Osteoblast (primary cell): ENCODE measurements at regions not wholly inside any gene's neighbourhood (a gene's known extent, or its start where the extent isn't known, plus 50 kb on each side); places are given as distances from the start of the nearest gene placed in this dataset.

Experiments
- DNase-seq: peaks from one replicate; pipeline ENCODE4 v3.0.0; 2011; ENCODE audit warnings: low spot score, mixed read lengths; ENCODE audit not compliant: insufficient read length; ENCODE audit errors: missing footprints
- H2AFZ ChIP-seq: 2 replicates; pipeline ENCODE4 v1.6.0; 2011; ENCODE audit warnings: mild to moderate bottlenecking, low read length
- H3K27ac ChIP-seq: 2 replicates; pipeline ENCODE4 v1.5.1; 2011; ENCODE audit warnings: mild to moderate bottlenecking, low read depth, low read length, moderate library complexity
- H3K27me3 ChIP-seq: 2 replicates; pipeline ENCODE4 v1.6.0; 2012; ENCODE audit warnings: mild to moderate bottlenecking, control low read depth, inconsistent platforms, low read length, moderate library complexity; ENCODE audit not compliant: insufficient read depth
- H3K36me3 ChIP-seq: 2 replicates; pipeline ENCODE4 v1.5.1; 2011; ENCODE audit warnings: mild to moderate bottlenecking, low read length, control low read depth, moderate library complexity; ENCODE audit not compliant: insufficient read depth
- H3K4me1 ChIP-seq: 2 replicates; pipeline ENCODE4 v1.5.1; 2011; ENCODE audit warnings: mild to moderate bottlenecking, low read length, control low read depth, moderate library complexity; ENCODE audit not compliant: insufficient read depth
- H3K4me2 ChIP-seq: 2 replicates; pipeline ENCODE4 v1.6.0; 2011; ENCODE audit warnings: mild to moderate bottlenecking, low read length; ENCODE audit not compliant: insufficient read depth
- H3K4me3 ChIP-seq: fragments of 200-600 bp; sonication (generic); 3 replicates; pipeline ENCODE4 v1.5.1; 2012; ENCODE audit warnings: mild to moderate bottlenecking, low read length, inconsistent platforms; ENCODE audit not compliant: insufficient read depth
- H3K79me2 ChIP-seq: 2 replicates; pipeline ENCODE4 v1.6.0; 2012; ENCODE audit warnings: mild to moderate bottlenecking, low read length, control low read depth, inconsistent platforms; ENCODE audit not compliant: insufficient read depth
- H3K9me3 ChIP-seq: 2 replicates; pipeline ENCODE4 v1.5.1; 2011; ENCODE audit warnings: low read depth, low read length, control low read depth
- H4K20me1 ChIP-seq: 2 replicates; pipeline ENCODE4 v1.6.0; 2012; ENCODE audit warnings: mild to moderate bottlenecking, low read length, control low read depth; ENCODE audit not compliant: insufficient read depth
- CTCF ChIP-seq: IDR thresholded peaks from 2 replicates; pipeline ENCODE4 v1.5.1; 2011; ENCODE audit warnings: mild to moderate bottlenecking, low read depth, low read length, moderate library complexity; ENCODE audit errors: extremely low read depth

DNA sequence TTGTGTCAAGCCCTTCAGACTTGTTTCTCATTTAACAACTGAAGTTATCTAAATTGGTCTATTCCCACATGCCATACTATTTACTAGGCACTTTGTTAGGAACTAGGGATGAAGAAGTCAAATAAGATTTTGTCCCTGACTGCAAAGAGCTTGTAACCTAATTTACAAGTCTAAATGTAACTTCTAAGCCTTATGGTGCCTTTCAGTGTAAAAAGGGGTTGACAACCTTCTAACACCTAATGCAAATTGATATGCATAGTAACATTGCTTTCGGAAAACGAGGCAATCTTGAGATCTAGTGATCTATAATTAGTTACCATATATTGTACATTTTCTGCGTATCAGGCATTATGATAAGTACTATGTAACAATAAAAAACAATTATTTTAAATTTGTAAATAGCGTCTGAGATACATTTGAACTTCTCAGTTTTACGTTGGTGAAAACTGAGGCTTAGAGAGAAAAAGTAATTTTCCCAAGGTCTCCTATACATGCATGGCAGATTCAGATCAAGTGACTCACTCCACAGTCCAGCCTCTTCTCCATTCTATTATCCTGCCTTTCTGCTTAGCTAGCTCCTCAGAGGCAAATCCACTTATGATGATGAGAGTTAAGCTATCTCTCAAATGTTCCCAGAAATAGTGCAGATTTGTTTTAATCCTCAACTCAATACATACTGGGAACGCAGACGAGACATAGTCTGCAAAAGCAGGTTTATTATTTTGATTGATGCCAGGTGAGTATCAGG is 764.9 kb upstream of the SLITRK5 start:
- Histone ChIP-seq H4K20me1 (no peaks in the 10 kb centered on the region), H2AFZ (no peak overlapping the region), H3K4me2 (no peak overlapping the region), H3K36me3 (no peaks in the 10 kb centered on the region), H3K27ac (no peak overlapping the region), H3K27me3 (no peaks in the 10 kb centered on the region), H3K4me1 (no peaks in the 10 kb centered on the region), H3K4me3 (no peak overlapping the region), H3K79me2 (no peaks in the 10 kb centered on the region), H3K9me3 (peaks cover 6% of the 10 kb centered on the region)
- DNase-seq, result no peak
- TF ChIP-seq CTCF, result no peak

- no peak for DNase-seq
- no peak for TF ChIP-seq CTCF
- no peak overlapping the region for H3K4me3 ChIP-seq
- H3K4me2 ChIP-seq, result no peak overlapping the region
- H3K27ac ChIP-seq, result no peak overlapping the region
- H3K36me3 ChIP-seq, result no peaks in the 10 kb centered on the region
- peaks cover 6% of the 10 kb centered on the region for H3K9me3 ChIP-seq
- H4K20me1 ChIP-seq, result no peaks in the 10 kb centered on the region
- H2AFZ ChIP-seq, result no peak overlapping the region
- no peaks in the 10 kb centered on the region for H3K79me2 ChIP-seq
- H3K4me1 ChIP-seq, result no peaks in the 10 kb centered on the region
- H3K27me3 ChIP-seq, result no peaks in the 10 kb centered on the region
Observed at GRCh38 chr13:86907156-86907555, 764.0 kb upstream of the SLITRK5 start.

- Histone ChIP-seq H3K27me3 (no peaks in the 10 kb centered on the region), H3K4me2 (no peak overlapping the region)
Observed at GRCh38 chr13:86909318-86909717, 761.9 kb upstream of the SLITRK5 start.

More at GRCh38 chr13:86909318-86909717, 761.9 kb upstream of the SLITRK5 start:
- no peak for TF ChIP-seq CTCF
- no peaks in the 10 kb centered on the region for H3K79me2 ChIP-seq
- no peak overlapping the region for H3K4me3 ChIP-seq
- H3K36me3 ChIP-seq, result no peaks in the 10 kb centered on the region
- H3K27ac ChIP-seq, result no peak overlapping the region
- no peaks in the 10 kb centered on the region for H3K4me1 ChIP-seq
- no peak for DNase-seq
- H3K9me3 ChIP-seq, result peaks cover 8% of the 10 kb centered on the region
- no peak overlapping the region for H2AFZ ChIP-seq
- H4K20me1 ChIP-seq, result no peaks in the 10 kb centered on the region
